Right atrium auricular region (tissue), 2 donors: ENCODE measurements at regions not wholly inside any gene's neighbourhood (a gene's known extent, or its start where the extent isn't known, plus 50 kb on each side); places are given as distances from the start of the nearest gene placed in this dataset.
"Not testable (repeated sequence)": the region's sequence is repeated elsewhere in the genome, so short reads cannot be mapped to it uniquely, and the experiment has no call there.

Experiments
- DNase-seq: peaks from one replicate; pipeline ENCODE4 v3.0.0-alpha.2; 2019; ENCODE audit warnings: low spot score
- H3K27ac ChIP-seq, 2 donors: fragments of 200-600 bp; sonication (generic); 1 replicate in 1 of 2; 2 replicates in 1 of 2; pipeline ENCODE4 v1.5.1; 2016 to 2019
- H3K27me3 ChIP-seq, 2 donors: fragments of 200-600 bp; sonication (generic); one replicate each; pipeline versions ENCODE4 v1.5.1 to v1.6.0; 2017 to 2019
- H3K36me3 ChIP-seq: fragments of 200-600 bp; sonication (generic); one replicate; pipeline ENCODE4 v1.5.1; 2016
- H3K4me1 ChIP-seq, 2 donors: fragments of 200-600 bp; sonication (generic); one replicate each; pipeline versions ENCODE4 v1.5.1 to v1.6.0; 2017 to 2019
- H3K4me3 ChIP-seq, 2 donors: fragments of 200-600 bp; sonication (generic); 1 replicate in 1 of 2; 2 replicates in 1 of 2; pipeline ENCODE4 v1.5.1; 2017 to 2019; ENCODE audit warnings: mild to moderate bottlenecking in 1 of 2, moderate library complexity in 1 of 2
- H3K9me3 ChIP-seq, 2 donors: fragments of 200-600 bp; sonication (generic); one replicate each; pipeline ENCODE4 v1.5.1; 2019
- TF ChIP-seq, protein P1 (sequence below), 2 donors: fragments of 200-600 bp; sonication (generic); IDR thresholded peaks; one replicate each; pipeline ENCODE4 v1.5.1; 2019; ENCODE audit warnings: antibody characterized with exemption in 2 of 2

DNA sequence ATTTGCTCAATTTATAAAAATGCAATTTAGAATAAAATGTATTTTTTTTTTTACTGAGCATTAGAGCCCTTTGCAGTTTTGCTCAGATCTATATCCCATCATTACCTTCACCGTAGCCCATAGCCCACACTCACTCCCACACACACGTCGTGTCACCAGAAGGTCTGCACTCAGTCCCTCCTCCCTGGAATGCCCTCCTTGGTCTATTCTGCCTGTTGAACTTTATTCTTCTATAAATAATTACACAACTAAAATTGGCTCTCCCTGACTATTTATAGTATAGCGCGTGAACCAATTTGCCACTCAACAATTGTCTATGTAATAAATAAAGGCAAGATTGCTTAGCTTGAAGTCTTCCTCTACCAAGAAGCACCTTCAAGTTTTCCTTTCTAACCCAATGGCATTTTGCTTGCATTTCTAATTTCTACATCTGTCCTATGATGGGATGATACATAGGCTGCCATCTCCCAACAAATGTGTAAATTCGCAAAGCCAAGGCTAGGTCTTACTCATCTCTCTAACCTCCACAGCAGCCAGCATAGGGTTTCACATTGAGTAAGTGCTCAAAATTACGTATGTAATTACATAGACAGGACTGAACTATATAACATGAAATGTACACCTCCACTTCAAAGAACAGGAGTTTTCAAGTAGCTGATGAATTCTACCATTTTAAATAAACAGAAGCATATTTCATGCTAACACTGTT, 172.0 kb upstream of the HES1 start:
- Histone ChIP-seq H3K4me1 (no peaks in the 10 kb centered on the region), H3K9me3 (no peaks in the 10 kb centered on the region), H3K27me3 (no peaks in the 10 kb centered on the region), H3K27ac (no peak overlapping the region), H3K36me3 (no peaks in the 10 kb centered on the region), H3K4me3 (no peak overlapping the region)
- TF ChIP-seq, protein P1, sequence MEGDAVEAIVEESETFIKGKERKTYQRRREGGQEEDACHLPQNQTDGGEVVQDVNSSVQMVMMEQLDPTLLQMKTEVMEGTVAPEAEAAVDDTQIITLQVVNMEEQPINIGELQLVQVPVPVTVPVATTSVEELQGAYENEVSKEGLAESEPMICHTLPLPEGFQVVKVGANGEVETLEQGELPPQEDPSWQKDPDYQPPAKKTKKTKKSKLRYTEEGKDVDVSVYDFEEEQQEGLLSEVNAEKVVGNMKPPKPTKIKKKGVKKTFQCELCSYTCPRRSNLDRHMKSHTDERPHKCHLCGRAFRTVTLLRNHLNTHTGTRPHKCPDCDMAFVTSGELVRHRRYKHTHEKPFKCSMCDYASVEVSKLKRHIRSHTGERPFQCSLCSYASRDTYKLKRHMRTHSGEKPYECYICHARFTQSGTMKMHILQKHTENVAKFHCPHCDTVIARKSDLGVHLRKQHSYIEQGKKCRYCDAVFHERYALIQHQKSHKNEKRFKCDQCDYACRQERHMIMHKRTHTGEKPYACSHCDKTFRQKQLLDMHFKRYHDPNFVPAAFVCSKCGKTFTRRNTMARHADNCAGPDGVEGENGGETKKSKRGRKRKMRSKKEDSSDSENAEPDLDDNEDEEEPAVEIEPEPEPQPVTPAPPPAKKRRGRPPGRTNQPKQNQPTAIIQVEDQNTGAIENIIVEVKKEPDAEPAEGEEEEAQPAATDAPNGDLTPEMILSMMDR (IDR thresholded peaks at IDR 0.05), result no peak
- no peak for DNase-seq

DNA sequence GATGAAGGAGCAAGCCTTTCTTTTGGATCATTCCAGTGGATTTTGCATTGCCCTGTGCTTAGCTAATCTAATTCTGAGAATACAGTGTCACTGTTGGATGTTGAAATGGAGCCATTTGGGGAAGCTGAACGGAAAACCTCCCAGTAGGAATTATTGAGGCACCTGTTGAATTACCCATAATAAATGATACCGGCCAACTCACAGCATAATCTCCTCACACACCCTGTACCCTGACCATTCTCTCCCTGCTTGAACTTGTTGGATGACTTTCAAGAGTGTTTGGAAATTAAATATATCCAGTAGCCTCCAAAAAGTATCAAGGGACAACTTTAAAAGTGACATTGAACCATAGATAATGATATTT, 171.4 kb upstream of the HES1 start:
- no peak for DNase-seq
- no peaks in the 10 kb centered on the region for H3K4me1 ChIP-seq
- no peaks in the 10 kb centered on the region for H3K36me3 ChIP-seq
- no peak overlapping the region for H3K4me3 ChIP-seq
- TF ChIP-seq, protein P1 (IDR thresholded peaks at IDR 0.05), result no peak
- no peaks in the 10 kb centered on the region for H3K9me3 ChIP-seq
- no peaks in the 10 kb centered on the region for H3K27me3 ChIP-seq
- H3K27ac ChIP-seq, result no peak overlapping the region

DNA sequence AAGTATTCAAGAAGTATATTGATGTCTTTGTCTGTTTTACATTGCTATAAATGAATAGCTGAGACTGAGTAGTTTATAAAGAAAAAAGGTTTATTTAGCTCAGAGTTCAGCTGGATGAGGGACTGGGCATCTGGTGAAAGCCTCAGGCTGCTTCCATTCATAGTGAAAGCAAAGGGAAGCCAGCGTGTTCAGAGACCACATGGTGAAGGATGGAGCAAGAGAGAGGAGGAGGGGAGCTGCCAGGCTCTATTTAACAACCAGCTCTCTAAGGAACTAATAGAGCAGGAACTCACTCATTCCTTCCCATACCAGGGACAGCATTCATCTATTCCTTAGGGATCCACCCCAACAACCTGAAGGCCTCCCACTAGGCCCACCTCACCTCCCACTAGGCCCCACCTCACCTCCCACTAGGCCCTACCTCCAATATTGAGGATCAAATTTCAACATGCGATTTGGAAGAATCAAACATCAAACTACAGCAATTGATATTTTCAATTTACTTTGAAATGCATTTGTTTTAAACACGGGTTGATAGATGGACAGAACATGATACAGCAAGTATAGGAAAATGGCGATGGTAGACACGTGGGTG, 167.5 kb upstream of the HES1 start:
- no peaks in the 10 kb centered on the region for H3K36me3 ChIP-seq
- H3K27ac ChIP-seq, result no peak overlapping the region
- no peak overlapping the region for H3K4me3 ChIP-seq
- no peaks in the 10 kb centered on the region for H3K9me3 ChIP-seq
- no peaks in the 10 kb centered on the region for H3K27me3 ChIP-seq
- no peaks in the 10 kb centered on the region for H3K4me1 ChIP-seq
- DNase-seq, result no peak
- TF ChIP-seq, protein P1 (IDR thresholded peaks at IDR 0.05), result no peak

DNA sequence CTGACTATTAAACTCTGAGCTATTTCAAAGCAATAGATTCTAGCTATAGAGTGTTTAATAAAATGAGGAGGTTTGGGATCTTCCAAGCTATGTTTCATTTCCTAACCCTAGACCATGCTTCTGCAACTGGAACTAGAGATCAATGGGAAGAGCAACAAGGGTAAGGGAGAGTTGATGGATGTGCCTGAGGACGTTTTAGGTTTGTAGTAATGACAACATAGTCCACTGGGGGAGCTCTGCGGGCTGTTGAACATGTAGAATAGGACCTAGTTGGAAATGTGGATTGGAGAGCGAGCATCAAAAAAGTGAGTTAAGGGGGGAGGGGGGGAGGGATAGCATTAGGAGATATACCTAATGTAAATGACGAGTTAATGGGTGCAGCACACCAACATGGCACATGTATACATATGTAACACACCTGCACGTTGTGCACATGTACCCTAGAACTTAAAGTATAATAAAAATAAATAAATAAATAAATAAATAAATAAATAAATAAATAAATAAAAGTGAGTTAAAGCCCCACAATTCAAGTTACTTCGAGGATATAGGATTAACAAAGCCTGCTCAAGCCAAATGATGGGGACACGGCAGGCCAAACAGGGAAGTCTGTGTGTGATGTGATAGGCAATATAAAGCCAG, 165.7 kb upstream of the HES1 start:
- not testable (repeated sequence) for H3K9me3 ChIP-seq, H3K27me3 ChIP-seq, H3K4me3 ChIP-seq, H3K36me3 ChIP-seq, H3K27ac ChIP-seq, DNase-seq, H3K4me1 ChIP-seq
- TF ChIP-seq, protein P1 (IDR thresholded peaks at IDR 0.05), result peak; percentile 45 to 50

DNA sequence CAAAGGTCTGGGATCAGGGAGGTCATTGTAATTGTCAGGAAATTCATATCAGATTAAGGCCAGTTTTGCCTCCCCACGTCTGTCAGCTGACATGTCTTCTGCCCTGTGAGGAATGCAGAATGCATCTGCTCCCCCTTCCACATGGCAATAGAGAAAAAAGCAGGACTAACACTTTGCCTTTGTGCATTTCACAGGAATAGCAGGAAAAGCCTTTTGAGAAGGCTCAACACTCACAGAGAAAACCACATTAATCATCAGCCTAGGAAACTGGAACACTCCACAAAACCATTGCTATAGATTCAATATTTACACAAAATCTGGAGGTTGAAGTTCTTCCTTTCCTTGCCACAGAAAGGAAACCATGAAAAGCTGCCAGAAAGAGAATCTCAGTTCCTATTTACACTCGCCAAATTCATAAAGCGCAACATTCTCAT, 165.2 kb upstream of the HES1 start:
- H3K27me3 ChIP-seq, result no peaks in the 10 kb centered on the region

More for the DNA sequence above, 165.2 kb upstream of the HES1 start:
- Histone ChIP-seq H3K4me3 (no peak overlapping the region), H3K9me3 (no peaks in the 10 kb centered on the region), H3K27ac (no peak overlapping the region), H3K36me3 (no peaks in the 10 kb centered on the region), H3K4me1 (no peaks in the 10 kb centered on the region)
- TF ChIP-seq, protein P1 (IDR thresholded peaks at IDR 0.05), result no peak
- no peak for DNase-seq
